ENCODE measurements at regions not wholly inside any gene's neighbourhood (a gene's known extent, or its start where the extent isn't known, plus 50 kb on each side); places are given as distances from the start of the nearest gene placed in this dataset.

GRCh38 chr13:65882810-65883209, 1347.3 kb downstream of the PCDH9 start:
- no peak for DNase-seq (ENCODE audit: low spot score)

GRCh38 chr13:65881561-65882155, 1348.5 kb downstream of the PCDH9 start:
- no peak for DNase-seq (ENCODE audit: low spot score)

- DNase-seq (ENCODE audit: low spot score): no peak
These were observed 1355.1 kb downstream of the PCDH9 start for GRCh38 chr13:65875031-65875430.

- no peak for DNase-seq (ENCODE audit: low spot score)
These were observed 1357.7 kb downstream of the PCDH9 start for GRCh38 chr13:65872448-65872847.

GRCh38 chr13:65868884-65869283, 1361.3 kb downstream of the PCDH9 start:
- no peak for DNase-seq (ENCODE audit: low spot score)

GRCh38 chr13:65868099-65868498, 1362.0 kb downstream of the PCDH9 start:
- no peak for DNase-seq (ENCODE audit: low spot score)

GRCh38 chr13:65866138-65866537, 1364.0 kb downstream of the PCDH9 start:
- DNase-seq (ENCODE audit: low spot score): no peak

- no peak for DNase-seq (ENCODE audit: low spot score)
These were observed 1364.9 kb downstream of the PCDH9 start for GRCh38 chr13:65865206-65865605.

GRCh38 chr13:65864039-65864438, 1366.1 kb downstream of the PCDH9 start:
- DNase-seq (ENCODE audit: low spot score): no peak

- DNase-seq (ENCODE audit: low spot score): no peak
These were observed 1369.8 kb downstream of the PCDH9 start for GRCh38 chr13:65860306-65860705.

GRCh38 chr13:65857942-65858565, 1372.1 kb downstream of the PCDH9 start:
- DNase-seq (ENCODE audit: low spot score): no peak

- no peak for DNase-seq (ENCODE audit: low spot score)
These were observed 1373.7 kb downstream of the PCDH9 start for GRCh38 chr13:65856431-65856830.

- DNase-seq (ENCODE audit: low spot score): no peak
These were observed 1374.8 kb downstream of the PCDH9 start for GRCh38 chr13:65855242-65855805.

- no peak for DNase-seq (ENCODE audit: low spot score)
These were observed 1375.7 kb downstream of the PCDH9 start for GRCh38 chr13:65854431-65854830.

GRCh38 chr13:65844266-65844841, 1385.8 kb downstream of the PCDH9 start:
- no peak for DNase-seq (ENCODE audit: low spot score)

- no peak for DNase-seq (ENCODE audit: low spot score)
These were observed 1386.8 kb downstream of the PCDH9 start for GRCh38 chr13:65843314-65843731.

GRCh38 chr13:65841156-65841555, 1389.0 kb downstream of the PCDH9 start:
- DNase-seq (ENCODE audit: low spot score): no peak

- no peak for DNase-seq (ENCODE audit: low spot score)
These were observed 1394.1 kb downstream of the PCDH9 start for GRCh38 chr13:65836066-65836465.

- no peak for DNase-seq (ENCODE audit: low spot score)
These were observed 1395.2 kb downstream of the PCDH9 start for GRCh38 chr13:65834897-65835296.

- no peak for DNase-seq (ENCODE audit: low spot score)
These were observed 1399.5 kb downstream of the PCDH9 start for GRCh38 chr13:65830411-65831205.

- no peak for DNase-seq (ENCODE audit: low spot score)
These were observed 1400.7 kb downstream of the PCDH9 start for GRCh38 chr13:65829241-65830008.

- DNase-seq (ENCODE audit: low spot score): no peak
These were observed 1403.5 kb downstream of the PCDH9 start for GRCh38 chr13:65826657-65827056.
